Hindlimb muscle (tissue), 1 donor: ENCODE measurements at regions not wholly inside any gene's neighbourhood (a gene's known extent, or its start where the extent isn't known, plus 50 kb on each side); places are given as distances from the start of the nearest gene placed in this dataset.
"Not testable (repeated sequence)": the region's sequence is repeated elsewhere in the genome, so short reads cannot be mapped to it uniquely, and the experiment has no call there.

Experiments
- DNase-seq: peaks from one replicate; pipeline ENCODE4 v3.0.0-alpha.2; 2013

GRCh38 chr5:120817044-120817985 lies 353.2 kb downstream of the PRR16 start:
- no peak for DNase-seq

GRCh38 chr5:120818128-120818527 lies 354.0 kb downstream of the PRR16 start:
- no peak for DNase-seq

GRCh38 chr5:120823328-120823727 lies 359.2 kb downstream of the PRR16 start:
- DNase-seq: no peak

DNA sequence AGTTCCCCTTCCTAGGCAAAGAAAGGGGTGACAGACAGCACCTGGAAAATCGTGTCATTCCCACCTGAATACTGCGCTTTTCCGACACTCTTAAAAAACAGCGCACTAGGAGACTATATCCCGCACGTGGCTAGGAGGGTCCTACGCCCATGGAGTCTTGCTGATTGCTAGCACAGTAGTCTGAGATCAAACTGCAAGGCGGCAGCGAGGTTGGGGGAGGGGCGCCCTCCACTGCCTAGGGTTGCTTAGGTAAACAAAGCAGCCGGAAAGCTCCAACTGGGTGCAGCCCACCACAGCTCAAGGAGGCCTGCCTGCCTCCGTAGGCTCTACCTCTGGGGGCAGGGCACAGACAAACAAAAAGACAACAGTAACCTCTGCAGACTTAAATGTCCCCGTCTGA lies 367.5 kb downstream of the PRR16 start:
- DNase-seq: not testable (repeated sequence)

- DNase-seq: no peak
These were observed 377.7 kb downstream of the PRR16 start for GRCh38 chr5:120841830-120842229.

- DNase-seq: no peak
These were observed 379.4 kb downstream of the PRR16 start for GRCh38 chr5:120843390-120843980.

GRCh38 chr5:120848883-120849282 lies 384.8 kb downstream of the PRR16 start:
- DNase-seq: no peak

- no peak for DNase-seq
These were observed 388.2 kb downstream of the PRR16 start for GRCh38 chr5:120852222-120852860.

- DNase-seq: no peak
These were observed 402.9 kb downstream of the PRR16 start for GRCh38 chr5:120866997-120867396.

DNA sequence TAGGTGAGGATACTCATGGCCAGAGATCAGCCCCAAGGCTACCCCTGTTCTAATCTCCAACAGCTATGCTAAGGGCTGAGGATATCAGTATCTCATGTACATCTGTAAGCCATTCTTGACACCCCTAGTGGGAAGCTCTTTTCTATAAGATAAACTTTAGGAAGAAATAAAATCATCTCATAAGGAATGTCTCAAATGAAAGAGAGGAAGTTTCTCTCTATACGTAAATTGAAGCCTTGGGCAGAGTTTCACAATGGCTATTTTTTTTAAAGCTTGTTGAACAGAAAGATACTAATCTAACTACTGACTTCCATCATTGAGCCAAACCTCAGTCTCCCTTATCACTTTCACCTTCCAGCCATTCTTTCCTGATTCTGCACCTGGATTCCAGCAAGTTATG lies 405.7 kb downstream of the PRR16 start:
- no peak for DNase-seq

GRCh38 chr5:120872297-120872696 lies 408.2 kb downstream of the PRR16 start:
- no peak for DNase-seq

- DNase-seq: peak; percentile 22
These were observed 409.0 kb downstream of the PRR16 start for GRCh38 chr5:120873083-120873482.

DNA sequence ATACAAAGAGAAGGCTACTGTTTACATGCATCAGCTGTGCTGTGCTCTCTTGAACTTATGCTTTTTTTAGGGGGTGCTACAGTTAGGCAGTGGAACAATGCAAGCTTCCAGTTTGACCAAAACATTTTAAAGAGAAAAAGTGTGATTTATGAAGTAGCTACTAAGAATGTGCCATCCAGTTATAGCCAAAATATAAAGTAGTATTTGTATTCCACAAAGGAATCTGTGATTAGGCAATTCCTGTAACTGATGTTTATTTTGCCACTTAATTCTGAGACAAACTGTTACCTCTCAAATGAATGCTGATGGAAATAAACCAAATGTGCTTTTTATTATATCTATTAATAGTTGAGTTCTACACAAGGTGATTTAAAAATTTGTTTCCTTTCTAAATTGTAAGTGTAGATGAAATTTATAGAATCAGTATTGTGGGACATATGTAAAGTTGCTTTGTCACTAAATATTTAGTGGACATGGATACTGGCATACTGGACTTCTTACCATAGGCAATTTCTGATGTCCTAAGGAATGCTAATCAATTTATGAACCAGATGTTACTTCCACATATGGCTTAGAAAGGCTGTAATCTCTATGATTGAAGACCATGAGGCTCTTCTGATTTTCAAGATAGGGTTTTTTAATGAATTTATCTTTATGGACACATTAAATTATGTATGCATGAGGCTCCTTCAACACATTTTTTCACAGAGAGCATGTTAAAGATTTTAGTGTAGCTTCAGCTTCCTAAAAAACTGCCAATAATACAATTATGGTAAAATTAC lies 410.2 kb downstream of the PRR16 start:
- DNase-seq: no peak

DNA sequence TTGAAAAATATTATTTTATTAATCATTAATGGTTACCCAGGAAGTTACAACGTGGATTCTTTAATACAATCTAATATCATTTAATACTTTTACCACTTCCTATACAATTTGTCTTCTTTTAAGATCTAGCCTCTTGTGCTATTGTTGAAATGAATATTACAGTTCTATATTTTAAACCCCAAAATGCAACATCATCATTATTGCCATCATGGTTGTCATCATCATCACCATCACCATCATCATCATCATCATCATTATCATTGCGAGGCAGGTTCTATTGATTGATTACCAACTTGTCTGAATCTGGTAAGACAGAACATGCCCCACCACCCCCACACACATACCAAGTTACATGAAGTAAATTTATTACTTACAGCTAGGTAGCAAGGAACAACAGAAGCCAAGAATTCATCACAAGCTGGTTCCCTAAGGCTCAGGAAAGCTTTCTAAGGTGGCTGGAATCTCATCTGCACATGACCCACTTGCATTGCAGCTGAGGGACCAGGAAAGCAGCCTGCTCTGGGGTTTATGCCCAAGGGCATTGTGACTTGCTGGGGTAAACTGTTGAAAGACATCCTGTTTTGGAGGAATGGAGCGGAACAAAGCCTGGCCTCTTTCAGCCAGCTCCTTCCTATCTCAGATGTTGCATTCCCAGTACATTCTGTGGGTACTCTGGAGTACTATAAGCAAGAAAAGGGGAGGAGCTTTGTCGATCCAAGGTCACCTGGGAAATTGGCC lies 418.1 kb downstream of the PRR16 start:
- no peak for DNase-seq

GRCh38 chr5:120886351-120886860 lies 422.3 kb downstream of the PRR16 start:
- DNase-seq: no peak

DNA sequence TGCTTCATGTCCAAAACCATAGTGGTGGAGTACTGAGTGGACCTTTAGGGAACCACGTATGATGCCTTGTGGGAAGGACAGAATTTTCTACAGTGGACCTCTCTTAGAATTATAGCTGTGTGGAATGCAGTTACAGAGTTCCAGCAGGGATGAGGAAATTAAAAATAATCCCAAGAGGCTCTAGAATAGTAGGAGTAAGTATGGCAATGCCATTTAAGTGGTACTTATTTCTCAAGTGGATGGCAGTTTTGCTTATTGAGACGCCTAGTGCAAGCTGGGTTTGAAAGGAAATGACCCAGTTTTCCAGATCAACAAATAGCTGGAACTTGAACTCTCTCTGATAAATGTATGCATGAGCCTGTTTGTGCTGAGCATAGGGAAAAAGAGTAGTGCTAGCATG lies 431.6 kb downstream of the PRR16 start:
- DNase-seq: no peak

- DNase-seq: no peak
These were observed 437.1 kb downstream of the PRR16 start for GRCh38 chr5:120901199-120901598.

GRCh38 chr5:120907953-120908352 lies 443.9 kb downstream of the PRR16 start:
- no peak for DNase-seq

DNA sequence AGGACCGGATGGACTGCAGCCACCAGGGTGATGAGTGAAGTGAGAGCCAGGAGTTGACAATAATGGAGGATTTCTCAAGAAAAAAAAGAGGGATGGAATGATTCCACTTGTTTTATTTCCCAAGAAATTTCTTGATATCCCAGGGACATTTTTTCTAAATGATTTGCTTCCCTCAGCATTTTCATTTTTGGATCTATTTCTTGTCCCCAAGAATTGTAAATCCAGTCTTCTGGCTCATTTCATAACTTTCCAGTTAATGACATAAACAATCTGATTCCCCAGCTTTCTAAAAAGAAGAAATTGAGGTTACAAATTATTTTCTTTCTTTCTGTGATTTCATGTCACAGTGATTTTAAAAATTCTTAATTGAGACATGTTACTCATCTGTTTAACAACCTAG lies 446.5 kb downstream of the PRR16 start:
- DNase-seq: no peak

DNA sequence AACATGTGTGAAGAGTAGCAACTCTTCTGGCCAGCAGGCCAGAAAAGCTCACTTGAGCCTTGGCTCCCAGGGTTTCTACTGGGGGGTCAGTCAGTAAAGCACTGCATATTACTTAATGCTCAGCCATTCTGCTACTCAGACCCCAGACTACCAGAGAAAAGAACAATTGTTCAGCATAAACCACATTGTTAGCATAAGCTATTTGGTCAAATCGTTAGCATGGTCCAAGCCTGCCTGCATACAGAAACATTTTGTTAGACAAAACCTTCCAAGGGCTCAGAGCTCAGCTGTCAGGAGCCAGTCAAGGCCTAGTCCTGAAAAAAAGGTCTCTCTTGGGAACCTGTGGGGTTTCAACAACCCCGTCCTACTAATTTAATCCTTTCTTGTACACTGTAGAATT lies 449.3 kb downstream of the PRR16 start:
- DNase-seq: no peak

DNA sequence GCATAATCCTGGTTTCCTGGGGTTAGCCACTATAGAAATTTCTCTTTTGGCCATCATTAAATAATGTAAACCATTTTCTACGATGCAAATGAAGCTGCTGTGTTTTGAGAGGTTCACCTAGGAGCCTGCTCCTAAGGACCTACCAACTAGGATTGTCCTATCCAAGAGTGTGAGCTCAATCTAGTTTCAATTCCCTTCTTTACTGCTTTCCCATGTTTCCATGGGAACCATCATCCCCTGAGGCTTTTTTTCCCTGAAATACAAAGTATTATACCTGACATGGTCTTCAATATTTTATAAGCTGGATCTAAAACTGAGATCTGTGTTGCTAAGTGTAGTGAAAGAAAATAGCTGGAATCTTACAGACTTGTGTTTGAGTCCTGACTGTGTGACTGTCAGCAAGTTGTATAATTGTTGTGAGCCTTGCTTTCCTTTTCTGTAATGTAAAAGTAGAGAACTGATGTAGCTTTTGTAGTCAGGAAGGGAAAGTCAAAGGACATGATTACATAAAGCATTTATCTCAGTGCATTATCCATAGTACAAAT lies 453.2 kb downstream of the PRR16 start:
- DNase-seq: no peak

DNA sequence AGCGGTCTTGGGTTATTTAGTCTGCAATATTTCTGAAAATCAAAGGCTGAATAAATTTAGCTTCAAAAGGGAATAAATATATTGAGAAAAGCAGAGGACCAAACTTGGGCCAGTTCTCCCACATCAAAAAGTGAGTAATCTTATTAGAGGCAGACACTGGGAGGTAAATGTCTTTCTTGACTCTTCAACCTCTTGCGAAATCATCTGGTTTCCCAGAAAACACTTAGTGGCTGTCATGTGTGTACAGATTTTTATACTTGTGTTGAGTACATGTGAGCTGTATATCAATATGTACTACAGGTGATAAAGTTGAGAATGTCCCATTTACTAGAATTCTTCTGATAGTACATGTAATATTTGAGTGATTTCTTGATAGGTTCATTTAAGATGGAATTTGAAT lies 454.9 kb downstream of the PRR16 start:
- no peak for DNase-seq
